ENCODE measurements at regions not wholly inside any gene's neighbourhood (a gene's known extent, or its start where the extent isn't known, plus 50 kb on each side); places are given as distances from the start of the nearest gene placed in this dataset.
"Not testable (repeated sequence)": the region's sequence is repeated elsewhere in the genome, so short reads cannot be mapped to it uniquely, and the experiment has no call there.

DNA sequence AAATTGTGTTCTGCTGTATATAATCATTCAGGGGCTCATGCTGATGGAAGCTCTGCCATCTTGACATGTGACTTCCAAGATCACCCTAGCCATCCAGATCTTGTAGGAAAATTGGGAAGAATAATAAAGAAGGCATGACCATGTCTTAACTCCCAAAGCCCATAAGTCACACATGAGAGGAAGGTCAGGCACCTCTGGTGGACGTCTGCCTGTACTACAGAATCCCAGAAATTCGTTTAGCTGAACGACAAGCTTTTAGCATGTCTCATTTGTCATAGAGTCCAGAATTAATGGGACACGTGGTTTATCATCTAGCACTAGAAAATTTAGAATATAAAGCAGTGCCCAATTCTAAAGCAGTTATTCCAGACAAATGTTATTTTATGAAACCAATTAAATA lies 212.7 kb downstream of the CENPC start:
- peak; percentile 12 for DNase-seq (ENCODE audit: low spot score)

DNA sequence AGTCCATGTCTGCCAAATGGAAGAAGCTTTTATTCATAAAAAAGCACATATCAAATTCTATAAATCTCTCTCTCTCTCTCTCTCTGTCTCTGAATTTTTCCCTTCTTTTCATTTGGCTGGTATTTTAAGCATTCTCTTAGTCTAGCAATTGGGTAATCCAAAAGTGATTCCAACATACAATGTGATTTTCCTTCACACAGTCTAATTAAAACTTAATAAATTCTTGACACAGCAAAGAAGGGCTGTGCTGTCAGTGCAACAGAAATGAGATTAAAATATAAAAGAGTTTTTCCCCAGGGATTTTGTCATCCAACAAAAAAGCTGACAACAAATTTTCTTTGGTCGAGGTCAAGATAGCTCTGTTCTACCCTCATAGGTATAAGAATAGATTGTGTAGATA lies 216.9 kb downstream of the CENPC start:
- no peak for DNase-seq (ENCODE audit: low spot score)

DNA sequence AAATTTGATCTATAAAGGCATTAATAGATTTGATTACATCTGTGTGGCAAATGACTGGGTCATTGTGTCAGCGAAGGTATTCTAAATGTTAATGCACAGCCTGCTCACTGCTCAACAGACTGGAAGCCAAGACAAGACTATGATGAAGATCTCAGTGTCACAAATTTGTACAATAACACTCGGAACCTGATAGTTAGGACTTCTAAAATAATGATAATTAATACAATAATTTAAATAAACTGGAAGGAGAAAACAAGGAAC lies 217.4 kb downstream of the CENPC start:
- no peak for DNase-seq (ENCODE audit: low spot score)

DNA sequence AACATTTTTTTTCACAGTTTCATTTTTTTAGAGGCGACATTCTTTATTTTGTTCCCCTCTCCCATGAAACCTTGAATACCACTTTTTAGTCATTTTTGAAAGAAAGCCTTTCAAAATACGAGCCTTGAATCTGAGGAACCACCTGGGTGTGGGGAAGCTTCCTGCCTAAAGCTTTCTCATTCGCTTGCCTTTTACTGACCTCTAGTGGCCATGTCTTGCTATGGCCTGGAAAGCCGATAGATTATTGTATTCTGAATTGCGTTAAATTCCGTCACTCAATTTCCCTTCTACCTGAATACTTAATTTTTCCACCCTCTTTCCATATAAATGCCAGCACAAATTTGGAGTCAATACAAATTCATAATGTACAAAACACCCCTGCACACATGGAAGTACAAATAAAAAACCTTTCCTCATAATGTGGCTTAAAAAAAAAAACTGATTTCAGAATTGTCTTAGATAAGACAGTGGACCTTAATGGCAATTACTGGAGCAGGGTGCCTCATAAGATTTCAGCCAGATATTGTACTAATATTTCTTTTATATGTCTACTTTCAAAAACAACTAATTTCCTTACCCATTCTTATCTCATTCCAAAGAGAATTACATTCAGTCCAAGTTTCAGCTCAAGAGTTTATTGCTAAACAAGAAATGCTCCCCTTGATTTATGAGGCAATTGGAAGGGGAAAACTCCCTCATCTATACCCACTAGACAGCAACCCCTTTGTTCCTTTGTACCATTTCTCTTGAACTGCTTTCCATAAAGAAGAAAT lies 217.9 kb downstream of the CENPC start:
- DNase-seq (ENCODE audit: low spot score), result peak; percentile 69

DNA sequence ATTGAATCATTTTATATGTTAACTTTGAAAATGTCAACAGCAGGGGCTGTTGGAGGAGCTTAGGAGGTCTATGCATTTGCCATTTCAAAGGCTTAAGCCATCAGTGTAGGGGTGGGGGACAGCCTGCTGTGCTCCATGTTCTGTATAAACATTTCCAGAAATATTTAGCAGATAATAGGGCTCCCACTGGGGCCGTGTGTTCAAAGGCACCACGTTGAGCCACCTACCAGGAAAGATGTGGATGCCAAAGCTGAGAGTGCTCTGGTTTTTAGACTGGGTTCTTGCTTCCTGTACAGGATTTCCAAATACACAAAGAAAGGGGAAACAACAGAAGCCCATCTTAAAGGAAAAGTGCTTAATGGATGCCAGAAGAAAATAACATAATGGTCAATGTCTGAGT lies 219.5 kb downstream of the CENPC start:
- no peak for DNase-seq (ENCODE audit: low spot score)

DNA sequence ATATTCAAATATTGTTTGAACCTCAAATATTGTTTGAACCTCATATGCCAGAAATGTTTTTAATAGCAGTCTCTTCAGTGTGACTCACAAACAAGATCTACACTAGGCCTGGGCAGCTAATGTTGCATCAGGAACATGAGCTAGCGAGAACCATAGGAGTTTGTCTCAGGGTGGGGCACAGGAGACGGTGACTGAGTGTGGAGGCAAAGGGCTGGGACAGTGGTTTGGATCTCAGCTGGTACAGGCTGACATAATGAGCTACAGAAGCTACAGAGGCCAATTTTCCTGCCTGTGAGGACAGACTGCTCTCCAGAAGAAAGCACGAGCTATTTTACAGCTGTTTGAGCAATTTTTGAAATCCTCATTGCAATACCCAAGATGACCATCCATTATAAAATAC lies 224.7 kb downstream of the CENPC start:
- DNase-seq (ENCODE audit: low spot score), result no peak

DNA sequence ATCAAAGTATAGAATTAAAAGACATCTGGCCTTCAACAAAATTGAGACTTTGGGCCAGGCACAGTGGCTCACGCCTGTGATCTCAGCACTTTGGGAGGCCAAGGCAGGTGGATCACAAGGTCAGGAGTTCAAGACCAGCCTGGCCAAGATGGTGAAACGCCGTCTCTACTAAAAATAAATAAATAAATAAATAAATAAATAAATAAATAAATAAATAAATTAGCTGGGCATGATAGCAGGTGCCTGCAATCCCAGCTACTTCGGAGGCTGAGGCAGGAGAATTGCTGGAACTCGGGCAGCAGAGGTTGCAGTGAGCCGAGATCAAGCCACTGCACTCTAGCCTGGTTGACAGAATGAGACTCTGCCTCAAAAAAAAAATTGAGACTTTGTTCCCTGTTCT lies 225.7 kb downstream of the CENPC start:
- not testable (repeated sequence) for DNase-seq (ENCODE audit: low spot score)

DNA sequence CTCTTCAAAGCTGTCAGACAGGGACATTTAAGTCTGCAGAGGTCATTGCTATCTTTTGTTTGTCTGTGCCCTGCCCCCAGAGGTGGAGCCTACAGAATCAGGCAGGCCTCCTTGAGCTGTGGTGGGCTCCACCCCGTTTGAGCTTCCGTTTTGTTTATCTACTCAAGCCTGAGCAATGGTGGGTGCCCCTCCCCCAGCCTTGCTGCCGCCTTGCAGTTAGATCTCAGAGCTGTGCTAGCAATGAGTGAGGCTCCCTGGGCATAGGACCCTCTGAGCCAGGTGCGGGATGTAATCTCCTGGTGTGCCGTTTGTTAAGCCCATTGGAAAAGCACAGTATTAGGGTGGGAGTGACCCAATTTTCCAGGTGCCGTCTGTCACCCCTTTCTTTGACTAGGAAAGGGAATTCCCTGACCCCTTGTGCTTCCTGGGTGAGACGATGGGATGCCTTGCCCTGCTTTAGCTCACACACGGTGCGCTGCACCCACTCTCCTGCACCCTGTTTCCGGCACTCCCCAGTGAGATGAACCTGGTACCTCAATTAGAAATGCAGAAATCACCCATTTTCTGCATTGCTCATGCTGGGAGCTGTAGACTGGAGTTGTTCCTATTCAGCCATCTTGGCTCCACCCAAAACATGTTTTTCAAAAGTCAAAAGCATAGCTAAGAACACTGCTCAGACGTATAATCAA lies 244.7 kb downstream of the CENPC start:
- not testable (repeated sequence) for DNase-seq (ENCODE audit: low spot score)

DNA sequence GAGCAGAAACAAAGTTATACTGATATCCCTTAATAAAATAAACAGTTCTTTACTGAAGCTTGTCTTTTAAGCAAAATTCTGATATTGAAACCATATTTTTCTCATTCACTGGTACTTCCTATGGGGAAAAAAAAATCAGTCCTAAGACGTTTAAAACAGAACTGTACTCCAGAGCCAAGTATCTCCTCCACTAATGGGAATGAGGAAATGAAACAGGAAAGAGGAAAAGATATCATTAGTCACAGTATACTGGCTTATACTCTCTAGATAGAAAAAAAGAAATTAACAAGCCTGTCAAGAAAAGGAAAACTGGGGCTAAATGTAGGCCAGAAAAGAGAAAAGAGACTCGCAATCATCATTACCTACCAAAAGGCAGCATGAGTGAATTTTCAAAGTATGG lies 252.7 kb downstream of the CENPC start:
- DNase-seq (ENCODE audit: low spot score), result no peak

DNA sequence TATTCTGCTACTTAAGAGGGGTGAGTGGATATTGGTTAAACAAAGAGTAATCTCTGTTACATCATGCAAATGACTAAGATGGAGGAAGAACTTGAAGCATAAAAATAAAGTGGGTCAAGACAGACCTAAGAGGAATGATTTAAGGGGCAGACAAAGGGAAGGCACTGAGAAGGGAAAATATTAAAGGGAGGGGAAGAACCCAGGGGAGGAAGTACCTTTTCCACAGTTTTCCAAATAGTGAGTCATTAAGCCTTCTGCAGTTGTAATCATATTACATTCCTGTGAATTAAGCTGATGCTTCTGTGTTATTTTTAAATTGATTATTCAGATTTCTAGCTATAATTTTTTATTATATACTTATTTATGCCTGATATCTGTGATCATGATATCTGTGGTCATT lies 253.3 kb downstream of the CENPC start:
- DNase-seq (ENCODE audit: low spot score), result no peak

DNA sequence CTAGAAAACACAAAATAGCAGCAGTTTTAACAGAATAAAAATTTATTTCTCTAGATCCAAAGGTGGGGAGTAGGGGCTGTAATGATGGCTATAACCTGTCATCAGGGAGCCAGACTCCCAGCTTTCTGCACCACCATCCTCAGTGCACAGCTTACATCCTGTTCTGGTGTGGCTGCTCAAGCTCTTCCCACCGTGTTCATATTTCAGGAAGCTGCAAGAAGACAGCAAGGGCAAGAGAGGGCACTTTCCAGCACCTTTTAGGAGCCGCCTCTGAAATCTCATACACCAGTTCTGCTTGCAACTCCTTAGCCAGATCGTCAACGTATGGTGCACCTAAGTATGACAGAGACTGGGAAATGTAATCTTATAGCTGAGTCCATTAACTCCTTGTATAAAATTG lies 253.7 kb downstream of the CENPC start:
- DNase-seq (ENCODE audit: low spot score), result no peak

DNA sequence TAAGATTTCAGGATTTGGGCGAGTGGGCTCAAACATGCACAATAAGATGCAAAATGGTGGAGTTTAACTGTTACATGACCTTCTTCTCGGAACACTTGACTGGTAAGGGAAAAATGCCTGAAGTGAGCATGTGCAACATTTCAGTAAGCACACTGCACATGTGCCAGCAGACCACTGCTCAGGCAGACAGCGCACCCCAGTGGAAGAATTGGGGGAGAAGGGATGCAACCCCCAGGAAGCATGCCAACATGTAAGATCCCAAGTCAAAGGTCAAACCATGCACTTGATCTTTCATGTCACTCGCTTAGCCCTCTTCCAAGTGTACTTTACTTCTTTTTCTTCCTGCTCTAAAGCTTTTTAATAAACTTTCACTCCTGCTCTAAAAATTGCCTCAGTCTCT lies 256.3 kb downstream of the CENPC start:
- DNase-seq (ENCODE audit: low spot score), result peak; percentile 9

DNA sequence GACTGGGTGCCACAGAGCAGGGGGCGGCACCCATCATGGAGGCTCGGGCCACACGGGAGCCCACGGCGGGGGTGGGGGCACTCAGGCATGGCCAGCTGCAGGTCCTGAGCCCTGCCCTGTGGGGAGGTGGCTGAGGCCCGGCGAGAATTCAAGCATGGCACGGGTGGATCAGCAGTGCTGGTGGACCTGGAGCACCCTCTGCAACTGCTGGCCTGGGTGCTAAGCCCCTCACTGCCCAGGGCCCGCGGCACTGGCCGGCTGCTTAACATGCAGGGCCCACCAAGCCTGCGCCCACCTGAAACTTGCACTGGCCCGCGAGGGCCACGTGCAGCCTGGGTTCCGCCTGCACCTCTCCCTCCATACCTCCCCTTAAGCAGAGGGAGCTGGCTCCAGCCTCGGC lies 258.6 kb downstream of the CENPC start:
- DNase-seq (ENCODE audit: low spot score), result no peak

DNA sequence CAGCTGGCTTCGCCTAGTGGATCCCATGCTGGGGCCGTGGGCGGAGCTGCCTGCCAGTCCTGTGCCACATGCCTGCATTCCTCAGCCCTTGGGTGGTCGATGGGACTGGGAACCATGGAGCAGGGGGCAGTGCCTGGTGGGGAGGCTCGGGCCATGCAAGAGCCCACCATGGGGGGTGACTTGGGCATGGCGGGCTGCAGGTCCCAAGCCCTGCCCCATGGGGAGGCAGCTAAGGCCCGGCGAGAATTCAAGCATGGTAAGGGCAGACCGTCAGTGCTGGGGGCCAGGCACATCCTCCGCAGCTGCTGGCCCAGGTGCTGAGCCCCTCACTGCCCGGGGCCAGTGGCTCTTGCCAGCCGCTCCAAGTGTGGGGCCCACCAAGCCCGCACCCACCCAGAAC lies 262.6 kb downstream of the CENPC start:
- DNase-seq (ENCODE audit: low spot score), result no peak

DNA sequence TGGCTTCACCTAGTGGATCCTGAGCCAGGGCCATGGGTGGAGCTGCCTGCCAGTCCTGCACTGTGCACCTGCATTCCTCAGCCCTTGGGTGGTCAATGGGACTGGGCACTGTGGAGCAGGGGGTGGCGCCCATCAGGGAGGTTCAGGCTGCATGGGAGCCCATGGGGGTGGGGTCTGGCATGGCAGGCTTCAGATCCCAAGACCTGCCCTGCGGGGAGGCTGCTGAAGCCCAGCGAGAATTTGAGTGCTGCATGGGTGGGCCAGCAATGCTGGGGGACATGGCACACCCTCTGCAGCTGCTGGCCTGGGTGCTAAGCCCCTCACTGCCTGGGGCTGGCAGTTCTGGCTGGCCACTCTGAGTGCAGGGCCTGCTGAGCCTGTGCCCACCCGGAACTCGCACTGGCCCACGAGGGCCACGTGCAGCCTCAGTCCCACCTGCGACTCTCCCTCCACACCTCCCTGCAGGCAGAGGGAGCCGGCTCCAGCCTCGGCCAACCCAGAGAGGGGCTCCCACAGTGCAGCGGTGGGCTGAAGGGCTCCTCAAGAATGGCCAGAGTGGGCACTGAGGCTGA lies 270.0 kb downstream of the CENPC start:
- no peak for DNase-seq (ENCODE audit: low spot score)

DNA sequence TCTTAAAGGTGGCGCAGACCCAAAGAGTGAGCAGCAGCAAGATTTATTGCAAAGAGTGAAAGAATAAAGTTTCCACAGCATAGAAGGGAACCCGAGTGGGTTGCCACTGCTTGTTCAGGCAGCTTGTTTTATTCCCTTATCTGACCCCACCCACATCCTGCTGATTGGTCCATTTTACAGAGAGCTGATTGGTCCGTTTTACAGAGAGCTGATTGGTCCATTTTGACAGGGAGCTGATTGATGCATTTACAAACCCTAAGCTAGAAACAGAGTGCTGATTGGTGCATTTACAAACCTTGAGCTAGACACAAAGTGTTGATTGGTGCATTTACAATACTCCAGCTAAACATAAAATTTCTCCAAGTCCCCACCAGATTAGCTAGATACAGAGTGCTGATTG lies 270.6 kb downstream of the CENPC start:
- DNase-seq (ENCODE audit: low spot score), result not testable (repeated sequence)

DNA sequence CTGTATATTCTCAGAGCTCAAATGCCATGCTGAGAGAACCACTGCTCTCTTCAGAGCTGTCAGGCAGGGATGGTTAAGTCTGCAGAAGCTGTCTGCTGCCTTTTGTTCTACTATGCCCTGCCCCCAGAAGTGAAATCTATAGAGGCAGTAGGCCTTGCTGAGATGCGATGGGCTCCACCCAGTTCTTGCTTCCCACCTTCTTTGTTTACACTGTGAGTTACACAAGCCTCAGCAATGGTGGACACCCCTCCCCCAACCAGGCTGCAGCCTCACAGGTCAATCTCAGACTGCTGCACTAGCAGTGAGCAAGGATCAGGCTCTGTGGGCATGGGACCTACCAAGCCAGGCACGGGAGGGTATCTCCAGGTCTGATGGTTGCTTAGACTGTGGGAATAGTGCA lies 271.6 kb downstream of the CENPC start:
- DNase-seq (ENCODE audit: low spot score), result no peak

DNA sequence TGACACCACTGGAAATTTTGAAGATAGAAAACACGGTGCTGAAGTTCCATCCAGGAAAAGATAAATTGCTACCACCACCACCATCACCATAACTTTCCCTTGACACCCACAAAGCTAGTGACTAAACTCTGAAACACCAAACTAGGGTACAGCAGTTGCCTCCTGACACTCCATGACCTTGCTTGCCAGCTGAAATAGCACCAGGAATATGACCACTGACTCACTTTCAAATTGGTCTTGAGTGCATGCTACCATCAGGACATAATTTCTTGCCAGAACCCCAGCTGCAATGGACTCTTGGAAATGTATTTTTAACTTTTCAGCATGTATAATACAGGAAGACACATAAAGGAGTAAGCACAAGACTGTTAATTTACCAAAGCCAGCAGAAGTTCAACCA lies 283.3 kb downstream of the CENPC start:
- DNase-seq (ENCODE audit: low spot score), result no peak

DNA sequence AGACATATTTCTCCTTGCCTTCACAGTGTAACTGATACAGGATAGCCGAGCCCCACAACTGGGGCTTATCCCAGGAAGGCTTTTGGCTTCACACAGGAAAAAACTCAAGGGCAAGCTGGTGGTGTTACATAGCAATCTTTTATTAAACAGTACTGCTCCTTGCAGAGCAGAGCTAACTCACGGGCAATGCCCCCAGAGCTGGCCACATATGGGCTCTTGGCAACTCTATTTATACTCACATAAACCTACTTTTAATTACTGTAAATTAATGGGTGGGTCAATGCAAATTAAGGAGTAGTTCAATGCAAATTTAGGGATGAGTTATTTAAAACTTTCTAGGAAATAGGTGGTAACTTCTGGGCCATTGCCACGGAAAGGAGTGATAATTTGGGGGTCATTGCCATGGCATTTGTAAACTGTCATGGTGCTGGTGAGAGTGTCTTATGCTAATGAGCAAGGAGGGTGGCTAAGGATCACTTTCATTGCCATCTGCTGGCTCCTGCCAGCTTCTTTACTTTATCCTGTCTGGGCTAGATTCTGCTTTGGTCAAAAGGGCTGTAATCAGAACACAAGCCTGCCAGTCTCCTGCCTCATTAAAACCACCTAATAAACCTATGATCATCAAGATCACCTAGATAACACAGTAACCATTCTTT lies 288.8 kb downstream of the CENPC start:
- no peak for DNase-seq (ENCODE audit: low spot score)

DNA sequence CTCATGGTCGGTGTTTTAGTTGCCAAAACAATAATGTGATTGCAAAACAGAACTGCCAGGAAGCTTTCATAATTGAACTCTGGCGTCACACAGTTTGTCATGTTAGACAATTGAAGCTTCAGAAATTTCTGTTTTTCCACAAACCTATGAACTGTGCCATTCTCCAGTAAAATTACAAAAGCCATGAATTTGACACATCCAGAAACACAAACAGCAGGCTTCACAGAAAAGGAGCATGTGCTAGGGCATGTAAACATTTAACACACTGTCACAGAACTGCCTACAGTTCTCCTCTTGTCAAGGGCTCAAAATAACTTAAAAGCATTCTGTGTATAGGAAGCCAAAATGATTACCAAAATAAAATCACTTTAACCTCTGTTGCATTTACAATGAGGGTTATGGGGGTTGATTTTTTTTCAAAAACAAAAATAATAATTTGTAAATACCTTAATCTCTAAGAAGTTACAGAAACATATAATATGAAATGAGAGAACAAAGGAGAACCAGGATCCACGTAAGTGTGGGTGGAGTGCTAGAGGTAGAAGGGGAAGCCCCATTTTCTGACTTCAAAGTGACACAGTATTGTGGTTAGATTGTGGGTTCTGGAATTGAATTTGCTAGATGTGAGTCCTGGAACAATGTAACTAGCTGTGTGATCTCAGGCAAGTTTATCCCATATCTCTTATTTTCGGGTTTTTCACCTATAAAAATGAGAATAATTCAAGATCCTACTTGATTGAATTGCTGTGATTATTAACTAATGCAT lies 295.0 kb downstream of the CENPC start:
- DNase-seq (ENCODE audit: low spot score), result no peak

DNA sequence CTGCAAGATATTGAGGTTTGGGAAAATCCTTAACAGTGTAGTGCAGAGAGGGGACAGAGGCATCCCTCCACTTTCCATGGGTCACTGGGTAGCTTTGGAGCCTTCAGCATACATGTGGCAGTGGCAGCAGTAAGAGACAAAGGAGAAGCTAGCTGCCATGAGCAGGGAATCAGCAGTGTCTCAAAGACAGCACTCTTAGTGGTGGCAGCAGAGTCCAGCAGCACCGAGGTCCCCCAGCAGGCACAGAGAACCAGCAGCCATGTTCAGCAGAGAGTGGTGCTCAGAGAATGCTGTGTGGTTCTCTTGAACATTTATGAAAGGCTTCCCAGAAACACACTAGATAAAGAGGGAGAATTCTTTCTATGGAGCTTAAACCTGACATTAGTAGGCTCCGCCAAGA lies 308.5 kb downstream of the CENPC start:
- DNase-seq (ENCODE audit: low spot score), result no peak

DNA sequence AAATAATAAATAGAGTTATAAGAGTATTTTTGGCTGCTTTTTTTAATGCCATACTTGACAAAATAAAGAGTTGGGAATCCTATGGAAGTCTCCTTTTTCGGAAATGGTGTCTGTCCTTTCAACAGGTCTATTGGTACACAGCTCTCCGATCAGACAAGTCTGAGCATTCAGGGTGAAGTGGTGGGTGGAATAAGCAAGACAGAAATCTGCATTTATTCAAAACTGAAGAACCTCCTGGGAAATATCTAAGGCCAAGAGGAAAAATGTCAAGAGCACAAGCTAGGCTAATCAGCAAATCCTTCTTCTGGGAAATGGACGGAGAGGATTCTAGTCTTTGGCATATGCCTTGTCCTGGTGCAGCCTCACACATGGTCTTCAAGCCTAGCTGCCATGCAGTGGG lies 309.0 kb downstream of the CENPC start:
- no peak for DNase-seq (ENCODE audit: low spot score)

DNA sequence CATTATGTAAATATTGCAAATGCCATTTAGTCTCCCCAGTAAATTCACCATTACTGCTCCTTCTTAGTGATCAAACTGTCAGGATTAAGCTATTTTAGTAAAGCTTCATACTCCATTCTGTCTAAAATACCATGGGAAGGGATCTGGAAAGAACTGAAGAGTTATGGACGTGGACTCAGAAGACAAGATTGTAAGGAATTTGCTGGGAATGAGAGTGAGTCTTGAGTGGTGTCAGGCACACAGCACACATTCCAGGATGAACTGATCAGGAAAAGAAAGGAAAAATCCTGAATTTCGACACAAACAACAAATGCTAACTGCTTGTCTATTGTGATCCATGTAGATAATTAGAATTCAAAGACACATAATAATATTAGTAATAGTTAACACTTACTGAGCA lies 311.0 kb downstream of the CENPC start:
- no peak for DNase-seq (ENCODE audit: low spot score)

All from cerebellar cortex (tissue), 1 donor.